HG02981 (cell line): ENCODE measurements at regions not wholly inside any gene's neighbourhood (a gene's known extent, or its start where the extent isn't known, plus 50 kb on each side); places are given as distances from the start of the nearest gene placed in this dataset.

Experiments used
- ATAC-seq: cut with Tn5 transposase; IDR thresholded peaks from one replicate; pipeline ENCODE4 v1.9.1; 2021; ENCODE audit warnings: mild to moderate bottlenecking, moderate library complexity; ENCODE audit not compliant: unreplicated experiment

DNA sequence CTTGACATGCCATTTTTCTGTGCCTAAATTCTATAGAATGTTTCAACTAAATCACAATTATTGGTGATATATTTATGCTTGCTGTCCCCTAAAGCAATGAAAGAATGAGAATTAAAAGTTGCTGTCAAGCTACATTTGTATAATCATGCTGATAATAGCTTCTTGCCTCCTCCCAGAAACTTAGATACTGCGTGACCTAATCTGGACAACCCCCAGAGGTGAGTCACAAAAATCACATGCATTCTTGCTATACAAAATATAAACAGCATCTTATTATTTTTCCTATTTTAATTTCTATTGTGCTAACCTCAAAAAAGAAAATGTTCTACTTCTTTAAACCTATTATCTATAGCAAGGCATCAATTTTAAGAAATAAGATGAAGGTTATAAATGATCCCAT lies 995.8 kb upstream of the ACO1 start:
- ATAC-seq = no peak

DNA sequence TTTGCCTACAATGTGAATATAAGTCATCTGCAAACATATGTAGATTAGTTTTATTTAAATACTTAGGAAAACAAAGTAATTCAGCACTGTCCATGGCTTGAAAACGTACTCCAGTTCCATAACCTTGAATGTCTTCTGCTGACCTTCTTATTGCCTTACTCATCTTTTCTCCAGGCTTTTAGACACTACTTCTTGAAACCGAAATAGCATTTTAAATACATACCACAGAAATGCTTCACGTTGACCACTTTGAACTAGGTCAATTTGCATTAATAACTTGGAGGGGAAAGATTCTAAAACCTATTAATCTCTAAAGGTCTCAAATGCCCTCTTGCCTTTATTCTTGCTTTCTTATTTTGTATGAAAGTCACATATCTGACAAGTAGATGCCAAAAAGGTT lies 995.4 kb upstream of the ACO1 start:
- ATAC-seq = no peak

DNA sequence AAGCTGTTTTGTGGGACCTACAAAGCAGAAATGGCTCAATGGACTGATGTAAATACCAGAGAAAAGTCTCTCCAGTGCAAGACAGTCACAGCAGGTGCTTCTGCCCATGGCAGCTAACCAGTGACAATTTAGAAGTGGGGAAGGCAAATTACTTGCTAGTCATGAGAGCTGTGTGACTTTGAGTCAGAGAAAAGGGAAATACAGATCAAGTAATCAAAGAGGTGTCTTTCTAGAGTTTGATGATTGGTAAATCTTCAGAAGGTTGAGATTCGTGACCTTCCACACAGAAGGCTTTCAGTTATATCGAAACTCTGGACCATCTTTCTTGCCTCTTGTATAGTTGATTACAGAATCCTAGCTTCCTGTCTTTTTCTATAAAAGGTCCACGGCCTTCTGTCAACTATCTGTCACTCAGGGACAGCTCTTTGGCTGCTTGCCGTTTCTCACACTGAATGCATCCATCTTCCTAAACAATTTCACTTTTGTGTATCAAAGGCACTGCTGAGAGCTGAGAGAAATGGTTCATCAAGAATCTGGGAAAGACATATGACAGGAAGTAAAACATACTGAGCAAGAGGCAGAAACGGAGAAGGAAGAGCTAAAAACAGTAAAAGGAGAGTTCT lies 993.9 kb upstream of the ACO1 start:
- peak; percentile 43 for ATAC-seq

DNA sequence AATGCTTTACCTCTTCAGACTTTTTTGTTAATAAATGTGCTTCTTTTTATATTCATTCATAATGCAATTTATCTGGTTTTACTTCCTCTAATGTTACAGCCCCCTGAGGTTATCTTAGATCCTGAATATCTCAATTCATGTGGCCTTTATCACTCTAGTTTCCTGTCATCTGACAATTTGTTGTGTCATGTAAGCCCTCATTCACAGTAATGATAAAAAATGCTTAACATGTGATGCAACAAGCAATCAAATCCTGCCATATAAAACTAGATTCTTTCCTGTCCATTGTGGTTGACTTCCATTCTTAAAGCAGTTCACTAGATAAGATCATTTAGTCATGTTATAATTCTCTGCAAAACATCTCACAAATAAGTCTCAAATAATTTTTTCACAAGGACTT lies 991.2 kb upstream of the ACO1 start:
- ATAC-seq = no peak

DNA sequence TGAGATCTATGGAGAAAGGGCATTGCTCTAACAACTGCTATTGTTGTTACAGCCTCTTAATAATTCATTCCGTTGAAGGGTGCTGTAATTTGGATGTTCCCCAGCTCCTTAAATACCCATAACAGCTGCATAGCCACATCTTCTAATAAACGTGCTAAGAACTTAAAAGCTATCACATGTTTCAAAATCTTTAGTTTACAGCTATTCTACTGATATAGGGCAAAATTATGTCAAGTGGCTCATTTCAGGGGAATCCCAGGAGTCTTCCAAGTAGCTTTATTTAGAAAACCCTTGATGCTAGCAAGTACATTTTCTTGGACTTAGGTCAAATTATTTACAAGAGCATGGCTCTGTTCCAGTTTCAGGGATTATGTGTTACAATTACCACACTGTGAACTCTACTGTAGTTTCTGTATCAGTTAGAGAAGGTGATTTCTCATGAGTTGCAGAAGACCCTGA lies 990.4 kb upstream of the ACO1 start:
- ATAC-seq = peak; percentile 62

DNA sequence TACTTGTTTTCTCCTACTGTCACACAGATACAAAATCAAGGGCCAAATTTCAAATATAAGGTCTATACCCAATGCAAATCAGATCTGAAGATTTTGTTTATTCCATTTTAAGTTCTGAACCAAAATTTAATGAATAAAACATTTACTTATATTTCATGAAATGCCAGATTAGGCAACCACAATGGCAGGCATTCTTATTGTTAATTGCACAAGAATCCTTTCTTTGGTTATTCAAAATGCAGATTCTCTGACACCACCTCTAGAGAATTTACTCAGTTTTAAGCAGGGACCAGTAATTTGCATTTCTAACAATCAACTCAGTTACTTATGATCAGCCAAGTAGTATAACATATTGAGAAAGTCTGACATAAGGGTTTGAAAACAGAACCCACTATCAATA lies 972.4 kb upstream of the ACO1 start:
- ATAC-seq = no peak

DNA sequence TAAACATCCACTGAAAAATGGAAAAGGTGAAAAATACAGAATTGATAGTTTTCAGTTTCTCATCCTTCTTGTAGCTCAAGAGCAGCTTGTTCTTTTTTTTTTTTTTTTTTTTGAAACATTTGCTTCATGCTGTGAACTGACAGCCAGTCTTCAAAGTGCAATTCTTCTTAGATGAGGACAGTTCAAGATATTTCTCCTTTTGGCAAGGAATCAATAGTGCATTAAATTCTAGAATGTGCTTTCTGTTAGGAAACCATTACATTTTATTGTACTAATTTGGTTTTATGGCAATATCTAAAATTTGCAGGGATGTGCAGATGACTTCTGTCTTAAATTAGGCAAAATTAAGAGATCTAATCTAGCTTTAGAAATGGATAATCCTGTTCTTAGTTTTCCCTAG lies 969.3 kb upstream of the ACO1 start:
- no peak for ATAC-seq

DNA sequence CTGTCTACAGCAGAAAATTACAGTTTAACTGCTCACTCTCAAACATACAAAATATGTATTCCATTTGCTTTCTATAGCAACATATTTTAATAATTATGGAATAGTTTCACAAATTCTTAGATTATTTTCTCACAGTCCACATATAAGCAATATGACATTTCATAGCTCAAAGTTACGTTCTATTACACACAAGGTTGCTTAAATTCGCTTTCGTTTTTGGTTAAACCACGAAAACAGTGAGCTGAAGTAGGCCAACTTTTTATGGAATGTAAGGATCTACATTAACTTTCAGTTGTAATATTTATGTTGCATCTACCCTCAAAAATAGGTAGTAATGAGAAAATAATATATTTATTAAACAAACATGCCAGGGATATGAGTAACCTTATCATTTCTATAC lies 966.0 kb upstream of the ACO1 start:
- no peak for ATAC-seq

DNA sequence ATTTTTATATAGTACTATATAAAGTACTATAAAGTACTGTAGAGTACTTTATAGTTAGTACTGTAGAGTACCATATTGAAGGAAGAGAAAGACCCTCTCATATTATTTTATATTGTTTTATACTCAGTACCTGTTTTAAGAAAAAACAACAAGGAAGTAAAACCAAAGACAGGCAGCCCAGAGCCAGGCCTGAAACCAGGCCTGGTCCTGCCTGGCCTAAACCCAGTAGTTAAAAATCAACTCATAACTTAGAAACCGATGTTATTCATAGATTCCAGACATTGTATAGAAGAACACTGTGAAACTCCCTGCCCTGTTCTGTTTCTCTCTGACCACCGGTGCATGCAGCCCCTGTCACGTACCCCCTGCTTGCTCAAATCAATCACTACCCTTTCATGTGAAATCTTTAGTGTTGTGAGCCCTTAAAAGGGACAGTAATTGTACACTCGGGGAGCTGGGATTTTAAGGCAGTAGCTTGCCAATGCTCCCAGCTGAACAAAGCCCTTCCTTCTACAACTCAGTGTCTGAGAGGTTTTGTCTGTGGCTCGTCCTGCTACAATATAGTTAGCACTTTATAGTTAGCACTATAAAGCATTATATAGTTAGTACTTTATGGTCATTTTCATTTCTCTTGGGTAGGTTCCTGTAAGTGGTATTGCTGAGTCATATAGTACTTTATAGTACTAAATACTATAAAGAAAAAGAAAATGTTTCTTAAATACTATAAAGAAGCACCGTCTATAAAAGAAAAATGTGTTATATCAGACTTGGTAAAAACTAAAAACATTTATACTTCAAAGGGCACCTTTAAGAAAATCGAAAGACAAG lies 940.6 kb upstream of the ACO1 start:
- peak; percentile 70 for ATAC-seq

DNA sequence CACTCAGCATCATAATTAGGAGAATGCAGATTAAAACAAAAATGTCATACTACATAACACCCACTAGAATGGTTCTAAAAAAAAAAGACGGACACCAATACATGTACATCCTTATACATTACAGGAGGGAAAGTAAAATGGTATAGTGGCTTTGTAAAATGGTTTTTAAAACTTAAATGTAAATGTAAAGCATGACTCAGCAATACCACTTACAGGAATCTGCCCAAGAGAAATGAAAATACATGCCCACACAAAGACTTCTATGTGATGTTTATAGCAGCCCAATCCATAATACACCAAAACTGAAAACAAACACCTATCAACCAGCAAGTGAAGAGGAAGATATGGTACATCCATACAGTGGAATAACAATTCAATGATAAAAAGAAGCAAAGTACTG lies 939.1 kb upstream of the ACO1 start:
- no peak for ATAC-seq

DNA sequence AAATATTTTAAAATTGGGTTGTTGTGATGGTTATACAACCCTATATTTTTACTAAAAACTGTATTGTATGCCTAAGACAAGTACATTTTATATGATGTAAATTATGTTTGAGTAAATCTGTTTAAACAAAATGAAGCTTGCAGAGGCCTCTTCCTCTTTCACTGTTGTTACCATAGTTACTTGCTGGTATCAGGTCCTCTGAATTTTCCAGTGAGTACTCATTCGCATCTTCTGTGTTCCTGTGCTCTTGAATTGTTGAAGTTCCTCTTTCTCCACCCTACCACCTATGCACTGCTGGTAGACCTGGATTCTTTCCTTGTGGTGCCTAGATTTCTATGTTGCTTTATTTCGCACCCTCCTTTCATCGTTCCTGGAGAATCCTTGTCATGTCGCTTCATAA lies 938.5 kb upstream of the ACO1 start:
- peak; percentile 79 for ATAC-seq

DNA sequence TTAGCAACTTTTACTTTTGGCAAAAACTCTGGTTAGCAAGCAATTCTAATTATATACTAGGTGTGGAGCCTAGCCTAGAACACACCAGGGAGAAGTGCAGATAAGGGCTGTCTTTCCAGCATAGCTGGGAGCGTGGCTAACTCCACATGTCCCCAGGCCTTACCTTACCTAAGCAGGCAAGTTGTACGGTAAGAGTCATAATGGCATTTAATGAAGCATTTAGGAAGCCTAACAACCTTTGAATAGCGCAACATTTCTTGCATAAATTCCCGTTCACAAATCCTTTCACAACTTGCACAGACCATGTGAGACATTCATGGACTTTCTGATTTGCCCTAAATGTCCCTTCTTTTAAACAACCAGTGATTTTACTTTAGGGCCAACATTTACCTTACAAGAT lies 917.4 kb upstream of the ACO1 start:
- no peak for ATAC-seq

DNA sequence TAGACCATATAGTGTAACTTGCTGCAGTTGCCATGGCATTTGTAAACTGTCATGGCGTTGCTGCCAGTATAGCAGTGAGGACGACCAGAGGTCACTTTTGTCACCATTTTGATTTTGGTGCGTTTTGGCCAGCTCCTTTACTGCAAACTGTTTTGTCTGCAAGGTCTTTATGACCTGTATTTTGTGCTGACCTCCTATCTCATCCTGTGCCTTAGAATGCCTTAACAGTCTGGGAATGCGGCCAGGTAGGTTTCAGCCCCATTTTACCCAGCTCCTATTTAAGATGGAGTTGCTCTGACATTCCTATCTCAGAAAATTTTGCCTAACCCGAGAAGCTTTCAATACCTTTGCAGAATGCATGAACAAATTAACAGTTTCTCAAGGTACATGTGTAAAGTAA lies 914.4 kb upstream of the ACO1 start:
- no peak for ATAC-seq

DNA sequence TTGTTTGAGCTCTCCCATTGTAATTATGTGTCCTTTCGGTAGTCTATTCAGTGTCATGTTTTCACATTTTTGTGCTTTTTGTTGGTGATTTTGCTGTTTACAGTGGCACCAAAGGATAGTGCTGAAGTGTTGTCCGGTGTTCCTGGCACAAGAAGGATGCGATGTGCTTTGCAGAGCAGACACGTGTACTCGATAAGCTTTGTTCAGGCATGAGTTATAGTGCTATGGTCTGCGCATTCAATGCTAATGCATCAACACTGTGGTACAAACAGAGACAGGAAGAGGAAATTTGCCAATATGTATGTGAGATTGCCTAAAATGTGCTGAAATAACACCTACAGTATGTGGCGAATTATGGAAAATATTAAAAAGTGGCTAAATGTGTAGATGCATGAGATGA lies 913.4 kb upstream of the ACO1 start:
- no peak for ATAC-seq

DNA sequence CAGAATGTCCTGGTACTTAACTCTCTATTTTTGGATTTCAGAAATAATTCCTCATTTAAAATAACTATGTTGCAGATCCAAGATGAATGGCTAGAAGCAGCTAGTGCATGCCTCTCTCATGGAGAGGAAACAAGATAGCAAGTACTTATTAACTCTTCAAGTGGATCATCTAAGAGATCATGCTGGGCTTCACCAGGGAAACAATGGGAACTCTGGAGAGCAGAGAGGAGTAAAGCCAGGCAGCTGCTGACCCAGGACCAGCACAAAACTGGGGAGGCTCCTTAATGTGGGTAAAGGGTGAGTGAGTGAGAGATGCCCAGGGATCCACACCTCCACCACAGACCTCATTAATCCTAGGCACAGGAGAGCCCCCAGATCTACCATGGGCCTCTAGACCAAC lies 897.8 kb upstream of the ACO1 start:
- ATAC-seq = no peak

DNA sequence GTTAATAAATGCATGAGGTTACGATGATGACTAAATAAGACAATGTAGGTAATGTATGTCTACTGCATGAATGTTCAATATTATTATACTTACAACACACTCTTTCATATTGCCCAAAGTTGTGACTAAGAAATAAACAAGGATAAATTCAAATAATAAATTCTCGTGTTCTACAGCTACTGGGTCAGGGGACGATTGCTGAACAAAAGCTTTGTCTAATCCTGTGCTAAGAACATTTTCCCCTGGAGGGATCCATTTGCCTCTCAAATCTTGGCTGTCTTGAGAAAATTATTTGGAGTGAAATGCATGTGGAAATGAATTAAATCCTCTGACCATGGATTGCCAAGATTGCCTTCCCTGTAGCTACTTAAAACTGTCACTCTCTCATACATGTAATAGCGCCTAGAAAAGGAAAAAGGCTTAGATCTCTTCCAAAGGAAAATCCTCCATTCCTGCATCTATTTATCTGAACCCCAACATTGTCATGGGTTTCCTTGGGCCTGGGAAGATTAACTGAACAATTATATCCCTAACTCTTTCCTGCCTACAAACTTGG lies 893.8 kb upstream of the ACO1 start:
- ATAC-seq = no peak

DNA sequence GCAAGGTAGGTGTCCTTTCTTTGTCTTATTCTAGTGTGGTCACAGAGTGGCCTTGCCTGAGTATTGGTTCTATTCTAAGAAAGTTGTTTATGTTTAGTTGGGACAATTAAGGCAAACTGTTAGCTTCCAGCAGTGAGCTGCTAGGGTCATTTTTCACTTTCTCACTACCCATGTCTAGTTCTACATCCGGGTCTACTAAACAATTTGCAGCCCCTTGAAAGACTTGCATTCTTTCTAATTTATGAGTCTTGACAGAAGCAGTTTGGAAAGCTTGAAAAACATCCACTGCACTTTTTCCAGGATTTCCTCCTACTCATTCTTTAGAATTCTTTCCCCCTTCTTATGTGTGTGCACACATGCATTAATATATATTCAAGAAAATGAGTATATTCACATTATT lies 892.2 kb upstream of the ACO1 start:
- no peak for ATAC-seq

DNA sequence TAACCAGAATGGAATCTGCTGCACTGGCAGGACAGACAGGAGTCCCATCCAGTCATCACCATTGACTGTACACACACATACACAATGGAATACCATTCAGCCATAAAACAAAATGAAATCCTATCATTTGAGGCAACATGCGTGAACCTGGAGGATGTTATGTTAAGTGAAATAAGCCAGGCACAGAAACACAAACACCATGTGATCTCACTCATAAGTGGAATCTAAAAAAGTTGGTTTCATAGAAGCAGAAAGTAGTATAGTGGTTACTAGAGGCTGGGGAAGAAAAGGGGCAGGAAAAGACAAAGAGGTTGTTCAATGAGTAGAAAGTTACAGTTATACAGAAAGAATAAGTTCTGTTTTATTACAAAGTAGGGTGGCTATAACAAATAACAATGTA lies 884.0 kb upstream of the ACO1 start:
- ATAC-seq = no peak

DNA sequence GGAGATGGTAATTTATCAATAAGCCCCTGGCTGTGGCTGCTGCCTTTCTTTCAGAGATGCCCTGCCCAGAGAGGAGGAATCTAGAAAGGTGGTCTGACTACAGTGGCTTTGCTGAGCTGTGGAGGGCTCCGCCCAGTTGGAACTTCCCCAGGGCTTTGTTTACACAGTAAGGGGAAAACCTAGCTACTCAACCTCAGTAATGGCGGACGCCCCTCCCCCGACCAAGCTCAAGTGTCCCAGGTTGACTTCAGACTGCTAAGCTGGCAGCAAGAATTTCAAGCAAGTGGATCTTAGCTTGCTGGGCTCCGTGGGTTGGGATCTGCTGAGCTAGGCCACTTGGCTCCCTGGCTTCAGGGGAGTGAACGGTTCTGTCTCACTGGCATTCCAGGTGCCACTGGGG lies 865.4 kb upstream of the ACO1 start:
- peak; percentile 73 for ATAC-seq

DNA sequence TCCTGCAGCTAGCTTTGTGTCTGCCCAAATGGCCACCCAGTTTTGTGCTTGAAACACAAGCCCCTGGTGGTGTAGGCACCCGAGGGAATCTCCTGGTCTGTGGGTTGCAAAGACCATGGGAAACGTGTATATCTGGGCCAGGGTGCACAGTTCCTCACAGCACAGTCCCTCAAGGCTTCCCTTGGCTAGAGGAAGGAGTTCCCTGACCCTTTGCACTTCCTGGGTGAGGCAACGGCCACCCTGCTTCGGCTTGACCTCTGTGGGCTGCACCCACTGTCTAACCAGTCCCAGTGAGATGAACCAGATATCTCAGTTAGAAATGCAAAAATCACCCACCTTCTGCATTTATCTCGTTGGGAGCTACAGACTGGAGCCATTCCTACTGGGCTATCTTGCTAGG lies 865.0 kb upstream of the ACO1 start:
- no peak for ATAC-seq

DNA sequence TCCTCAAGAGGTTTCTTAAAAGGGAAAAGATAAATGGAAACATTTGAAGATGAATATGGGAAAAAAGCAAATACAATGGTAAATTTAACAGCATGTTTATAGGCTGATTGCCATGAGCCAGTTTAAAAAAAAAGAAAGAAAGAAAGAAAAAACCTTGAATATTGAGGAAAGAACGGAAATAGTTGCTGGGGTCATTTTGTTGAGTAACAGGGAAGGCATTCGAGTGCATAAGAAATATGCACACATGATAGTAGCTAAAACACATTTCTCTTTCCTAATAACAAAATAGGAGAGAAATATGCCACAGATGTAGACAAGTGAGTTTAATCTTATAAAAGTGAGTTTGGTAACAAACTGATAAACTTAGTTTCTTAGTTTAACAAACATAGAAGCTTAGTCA lies 864.6 kb upstream of the ACO1 start:
- no peak for ATAC-seq

DNA sequence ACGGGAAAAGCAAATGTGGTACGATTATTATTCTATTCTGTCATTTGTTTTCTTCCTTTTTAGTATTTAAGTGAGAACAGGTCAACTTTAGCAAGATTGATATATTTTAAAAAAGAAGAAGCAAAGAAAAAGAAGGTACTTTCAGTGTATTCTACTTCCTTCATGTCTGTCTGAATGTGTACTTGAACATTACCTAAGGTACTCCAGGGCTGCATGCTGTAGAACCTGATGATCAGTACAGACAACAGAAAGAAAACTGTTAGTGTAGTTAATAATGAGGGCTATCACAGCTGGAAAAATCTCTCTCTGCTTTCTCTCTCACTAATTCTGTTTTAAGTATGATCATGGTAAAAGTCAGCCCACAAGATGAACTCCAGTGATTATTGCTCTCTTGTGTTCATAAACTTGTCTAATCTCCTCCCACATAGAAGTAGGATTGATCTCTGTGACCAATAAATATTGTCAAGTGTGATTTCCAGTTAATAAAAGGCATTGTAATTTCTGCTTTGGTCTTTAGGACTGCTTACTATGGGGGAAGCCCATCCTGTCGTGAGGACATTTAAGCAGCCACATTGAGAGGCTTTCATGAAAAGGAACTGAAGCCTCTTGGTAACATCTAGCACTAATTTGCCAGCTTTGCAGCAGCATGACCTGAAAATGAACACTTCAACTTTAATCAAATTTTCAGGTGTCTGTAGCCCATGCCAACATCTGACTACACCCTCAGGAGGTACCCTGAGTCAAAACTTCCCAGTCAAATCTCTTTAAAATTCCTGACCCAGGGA lies 864.0 kb upstream of the ACO1 start:
- ATAC-seq = no peak
